GM19193 (cell line): ENCODE measurements at regions not wholly inside any gene's neighbourhood (a gene's known extent, or its start where the extent isn't known, plus 50 kb on each side); places are given as distances from the start of the nearest gene placed in this dataset.

ENCODE experiments used
- POLR2A ChIP-seq: IDR thresholded peaks from 4 replicates; pipeline ENCODE4 v1.6.1; 2011; ENCODE audit not compliant: insufficient read depth, insufficient read length; ENCODE audit errors: extremely low read depth

- TF ChIP-seq POLR2A: no peak
Measured at GRCh38 chr13:21320642-21321034, 138.5 kb downstream of the ZDHHC20 start.

GRCh38 chr13:21321269-21321668 is 137.8 kb downstream of the ZDHHC20 start:
- no peak for TF ChIP-seq POLR2A

DNA sequence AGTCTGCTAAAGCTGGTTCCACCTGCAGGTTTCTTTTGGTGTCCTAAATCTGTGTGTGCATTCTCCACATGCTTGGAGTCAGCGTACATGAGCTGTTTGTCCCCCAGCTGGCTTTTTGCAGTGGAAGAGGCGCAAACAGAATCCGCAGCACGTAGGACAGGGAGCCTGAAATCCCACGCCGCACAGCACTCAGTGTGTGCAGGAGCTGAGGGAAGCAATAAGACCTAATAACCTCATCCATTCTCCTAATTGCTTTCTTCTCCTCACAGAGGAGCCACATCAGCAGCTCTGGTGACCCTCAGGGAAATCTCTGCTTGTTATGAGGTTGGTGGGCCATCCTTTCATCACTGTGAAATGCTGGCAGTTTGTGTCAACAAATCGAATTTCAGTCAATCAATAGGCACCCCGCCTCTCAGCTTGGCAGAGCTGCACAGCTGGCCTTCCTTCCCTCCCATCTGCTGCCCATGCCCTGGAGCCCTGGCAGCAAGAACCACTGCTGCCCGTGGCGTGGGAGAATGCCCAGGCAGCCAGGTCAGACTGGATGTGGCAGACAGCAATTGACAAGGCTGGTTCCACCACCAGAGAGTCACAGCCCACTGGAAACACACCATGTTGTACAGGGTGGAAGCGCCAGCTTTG is 136.7 kb downstream of the ZDHHC20 start:
- no peak for TF ChIP-seq POLR2A
